Activated naive CD4-positive, alpha-beta T cell treated with anti-CD3 and anti-CD28 coated beads, Interleukin-2, amount 50 U/mL, for 72 hours (primary cell): ENCODE measurements at regions not wholly inside any gene's neighbourhood (a gene's known extent, or its start where the extent isn't known, plus 50 kb on each side); places are given as distances from the start of the nearest gene placed in this dataset.

ENCODE experiments used
- ATAC-seq, 2 donors: fragments of 150-1000 bp; cut with Tn5 transposase; 2 replicates each; pipeline ENCODE4 v1.10.0; 2021; ENCODE audit warnings: mild to moderate bottlenecking in 2 of 2, moderate library complexity in 2 of 2
- DNase-seq, 2 donors: peaks; one replicate each; pipeline ENCODE4 v3.0.0; 2021 to 2022; ENCODE audit warnings: low spot score in 2 of 2
- H3K27ac Mint-ChIP-seq, 2 donors: one replicate each; pipeline ENCODE4 v1.8.0; 2022; ENCODE audit warnings: mild to moderate bottlenecking in 2 of 2, mixed read lengths in 2 of 2
- H3K36me3 Mint-ChIP-seq, 2 donors: one replicate each; pipeline ENCODE4 v1.8.0; 2022; ENCODE audit warnings: mixed read lengths in 2 of 2
- H3K9me3 Mint-ChIP-seq, 2 donors: one replicate each; pipeline ENCODE4 v1.8.0; 2022; ENCODE audit warnings: mixed read lengths in 2 of 2

- Mint-ChIP-seq H3K27ac (no peak overlapping the region), H3K36me3 (no peaks in the 10 kb centered on the region), H3K9me3 (peaks cover 4 to 7% of the 10 kb centered on the region in 2 donors)
- DNase-seq (no peak), ATAC-seq (no peak)
Measured at GRCh38 chr4:53682908-53683307, 91.6 kb upstream of the LNX1 start.

- H3K36me3 Mint-ChIP-seq: no peaks in the 10 kb centered on the region
- no peak overlapping the region for H3K27ac Mint-ChIP-seq
- ATAC-seq: no peak
- H3K9me3 Mint-ChIP-seq: peaks cover 4 to 8% of the 10 kb centered on the region in 2 donors
- DNase-seq: no peak
Measured at GRCh38 chr4:53682196-53682595, 90.9 kb upstream of the LNX1 start.

DNA sequence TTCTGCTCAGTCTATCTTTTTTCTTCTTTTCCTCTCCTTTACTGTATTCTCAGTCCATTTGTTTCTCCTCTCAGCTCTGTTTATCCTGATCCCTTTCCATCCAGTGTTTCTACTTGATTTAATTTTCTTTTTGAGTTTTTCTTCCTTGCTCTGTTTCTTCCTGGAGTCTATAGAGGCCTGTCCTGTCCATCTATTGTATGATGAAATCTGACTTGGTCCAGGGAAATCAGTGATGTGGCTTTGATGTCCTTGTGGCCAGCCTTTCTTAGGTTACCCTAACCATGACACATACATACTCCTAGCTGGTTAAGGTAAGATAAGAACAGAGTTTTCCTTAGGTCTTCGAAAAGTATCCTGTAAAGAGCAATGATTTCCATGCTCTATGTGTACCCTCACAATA lies 89.3 kb upstream of the LNX1 start:
- no peak for ATAC-seq
- Mint-ChIP-seq H3K9me3 (peaks cover 4 to 8% of the 10 kb centered on the region in 2 donors), H3K27ac (peak overlapping the region in 1 of 2 donors; percentile 17), H3K36me3 (no peaks in the 10 kb centered on the region)
- DNase-seq: no peak

DNA sequence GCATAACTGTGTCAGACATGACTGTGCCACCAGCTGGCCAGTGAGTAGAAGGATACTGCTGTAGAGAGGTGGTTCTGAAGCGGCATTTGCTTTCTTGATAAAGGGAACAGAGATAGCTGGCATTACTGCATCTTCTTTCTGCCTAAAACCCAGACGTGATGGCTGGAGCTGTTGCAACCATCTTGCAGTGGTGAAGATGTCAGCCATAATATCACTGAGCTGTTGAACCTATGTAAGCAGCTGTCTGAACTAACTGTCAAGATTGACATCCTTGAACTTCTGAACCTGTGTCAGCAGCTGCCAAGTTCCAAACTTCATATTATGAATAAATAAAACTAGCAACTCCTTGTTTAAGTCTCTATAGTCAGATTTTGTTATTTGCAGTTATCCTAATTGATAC lies 88.9 kb upstream of the LNX1 start:
- ATAC-seq (no peak), DNase-seq (no peak)
- Mint-ChIP-seq H3K27ac (peak overlapping the region in 1 of 2 donors; percentile 17), H3K9me3 (peaks cover 4 to 8% of the 10 kb centered on the region in 2 donors), H3K36me3 (no peaks in the 10 kb centered on the region)

GRCh38 chr4:53676402-53676871 lies 85.2 kb upstream of the LNX1 start:
- no peak for ATAC-seq
- peaks cover 4 to 8% of the 10 kb centered on the region in 2 donors for H3K9me3 Mint-ChIP-seq

GRCh38 chr4:53674903-53675302 lies 83.6 kb upstream of the LNX1 start:
- Mint-ChIP-seq H3K27ac (no peak overlapping the region), H3K9me3 (peaks cover 3 to 8% of the 10 kb centered on the region in 2 donors), H3K36me3 (peaks cover 0 to 4% of the 10 kb centered on the region in 2 donors)
- ATAC-seq: no peak
- no peak for DNase-seq

More at GRCh38 chr4:53676402-53676871, 85.2 kb upstream of the LNX1 start:
- Mint-ChIP-seq H3K36me3 (no peaks in the 10 kb centered on the region), H3K27ac (no peak overlapping the region)
- DNase-seq: no peak

GRCh38 chr4:53672873-53673272 lies 81.6 kb upstream of the LNX1 start:
- peaks cover 10 to 12% of the 10 kb centered on the region in 2 donors for H3K9me3 Mint-ChIP-seq
- no peak overlapping the region for H3K27ac Mint-ChIP-seq
- ATAC-seq (no peak), DNase-seq (no peak)
- H3K36me3 Mint-ChIP-seq: peaks cover 0 to 12% of the 10 kb centered on the region in 2 donors

DNA sequence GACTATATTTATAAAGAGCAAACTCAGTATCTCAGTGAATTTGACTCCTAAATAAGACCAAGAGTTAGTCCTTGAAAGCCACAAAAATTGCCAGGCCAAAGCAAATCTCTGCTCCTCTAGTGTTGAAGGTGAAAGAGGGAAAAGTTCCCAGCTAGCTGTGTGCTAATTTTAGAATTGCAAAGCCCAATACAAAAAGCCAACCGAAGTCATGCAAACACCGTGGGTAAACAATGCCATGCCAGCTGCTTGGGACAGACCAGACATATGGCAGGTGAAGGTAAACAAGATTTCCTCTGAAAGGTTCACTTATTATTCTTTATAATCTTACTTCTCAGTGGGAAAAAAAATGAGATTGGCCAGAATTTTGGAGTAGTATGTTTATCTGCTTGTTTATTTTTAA lies 80.5 kb upstream of the LNX1 start:
- peaks cover 0 to 14% of the 10 kb centered on the region in 2 donors for H3K36me3 Mint-ChIP-seq
- no peak overlapping the region for H3K27ac Mint-ChIP-seq
- H3K9me3 Mint-ChIP-seq: peaks cover 10 to 15% of the 10 kb centered on the region in 2 donors
- no peak for DNase-seq
- no peak for ATAC-seq

DNA sequence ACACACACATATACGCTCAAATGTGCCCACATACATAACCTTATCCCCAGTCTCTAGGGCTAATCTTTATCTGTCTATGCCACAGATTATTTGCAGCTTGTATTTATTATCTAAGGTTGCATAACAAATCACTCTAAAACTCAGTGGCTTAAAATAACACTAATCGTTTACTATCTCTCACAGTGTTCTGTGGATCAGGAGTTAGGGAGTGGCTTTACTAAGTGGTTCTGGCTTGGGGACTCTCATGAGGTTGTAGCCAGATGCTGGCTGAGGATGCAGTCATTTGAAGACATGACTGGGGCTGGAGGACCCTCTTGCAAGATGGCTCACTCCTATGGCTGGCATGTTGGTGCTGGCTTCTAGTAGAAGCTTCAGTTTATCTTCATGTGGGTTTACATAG lies 68.5 kb upstream of the LNX1 start:
- no peaks in the 10 kb centered on the region for H3K36me3 Mint-ChIP-seq
- no peak for DNase-seq
- no peak for ATAC-seq
- H3K9me3 Mint-ChIP-seq: peaks cover 0 to 3% of the 10 kb centered on the region in 2 donors
- H3K27ac Mint-ChIP-seq: no peak overlapping the region

DNA sequence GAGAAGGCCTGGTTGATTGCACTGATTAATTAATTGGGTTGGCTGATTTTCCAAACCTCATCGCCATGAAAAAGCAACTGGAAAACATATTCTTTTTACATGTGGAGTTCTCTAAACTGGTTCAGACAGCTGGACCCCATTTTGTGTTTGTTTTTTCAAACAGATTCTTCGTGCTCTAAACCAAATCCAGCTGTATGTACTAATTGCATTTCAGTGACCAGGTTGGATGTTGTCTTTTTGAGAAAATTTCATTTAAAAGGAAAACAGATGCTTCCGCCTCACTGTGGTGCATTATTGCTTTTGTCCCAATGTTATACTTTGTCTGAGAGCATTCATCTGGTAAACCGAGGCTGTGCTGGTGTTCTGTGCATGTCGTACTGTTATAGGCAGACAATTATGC lies 67.8 kb upstream of the LNX1 start:
- Mint-ChIP-seq H3K36me3 (no peaks in the 10 kb centered on the region), H3K9me3 (peaks cover 0 to 3% of the 10 kb centered on the region in 2 donors), H3K27ac (no peak overlapping the region)
- ATAC-seq (no peak), DNase-seq (no peak)

DNA sequence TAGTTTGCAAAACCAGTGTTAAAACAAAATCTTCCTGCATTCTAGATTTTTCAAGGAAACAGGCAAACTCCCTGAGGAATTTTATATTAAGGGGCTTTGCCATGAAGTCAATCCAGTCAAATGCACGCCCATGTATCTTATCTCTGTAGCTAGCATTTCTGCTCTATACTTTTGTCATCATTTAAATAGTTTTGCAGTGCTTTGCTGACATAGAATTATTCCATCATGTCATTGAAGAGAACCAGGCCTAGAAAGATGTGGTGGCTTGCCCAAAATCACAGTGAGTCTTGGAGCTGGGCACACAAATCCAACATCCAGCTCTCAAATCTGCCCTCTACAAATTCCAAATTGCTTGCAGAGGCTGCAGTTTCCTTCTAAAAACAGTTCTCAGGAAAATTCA lies 66.7 kb upstream of the LNX1 start:
- H3K9me3 Mint-ChIP-seq: peaks cover 0 to 3% of the 10 kb centered on the region in 2 donors
- H3K27ac Mint-ChIP-seq: no peak overlapping the region
- DNase-seq (no peak), ATAC-seq (no peak)
- no peaks in the 10 kb centered on the region for H3K36me3 Mint-ChIP-seq

DNA sequence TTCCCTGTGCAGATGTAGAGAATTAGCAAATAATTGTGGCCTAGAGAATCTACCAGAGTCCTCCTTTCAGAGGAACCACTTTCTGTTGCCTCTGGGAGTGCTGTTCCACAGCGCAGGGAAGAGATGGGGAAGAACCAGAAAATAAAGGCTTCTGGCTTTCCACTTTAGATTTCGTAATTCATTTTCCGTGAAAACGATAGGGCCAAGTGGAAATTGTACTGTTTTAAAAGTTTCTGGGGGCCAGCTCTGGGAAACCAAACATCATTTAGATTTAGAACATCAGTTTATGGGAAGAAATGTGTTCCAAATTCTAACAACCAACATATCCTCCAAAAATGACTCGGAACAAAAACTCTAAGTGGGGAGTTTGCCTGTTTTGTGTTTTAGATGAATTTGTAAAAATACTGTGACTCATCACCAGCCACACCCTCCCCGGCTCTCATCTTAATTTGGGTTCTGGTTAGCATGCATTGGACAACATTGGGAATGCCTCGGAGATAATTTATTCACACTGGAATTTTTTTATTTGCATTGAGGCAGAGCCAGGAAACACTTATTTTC lies 65.2 kb upstream of the LNX1 start:
- Mint-ChIP-seq H3K9me3 (peaks cover 0 to 3% of the 10 kb centered on the region in 2 donors), H3K36me3 (no peaks in the 10 kb centered on the region), H3K27ac (no peak overlapping the region)
- ATAC-seq (no peak), DNase-seq (no peak)

- ATAC-seq (peak in 1 of 2 donors; percentile 61), DNase-seq (no peak)
- no peaks in the 10 kb centered on the region for H3K36me3 Mint-ChIP-seq
- H3K27ac Mint-ChIP-seq: no peak overlapping the region
- peaks cover 0 to 3% of the 10 kb centered on the region in 2 donors for H3K9me3 Mint-ChIP-seq
Measured at GRCh38 chr4:53654300-53654758, 63.0 kb upstream of the LNX1 start.

DNA sequence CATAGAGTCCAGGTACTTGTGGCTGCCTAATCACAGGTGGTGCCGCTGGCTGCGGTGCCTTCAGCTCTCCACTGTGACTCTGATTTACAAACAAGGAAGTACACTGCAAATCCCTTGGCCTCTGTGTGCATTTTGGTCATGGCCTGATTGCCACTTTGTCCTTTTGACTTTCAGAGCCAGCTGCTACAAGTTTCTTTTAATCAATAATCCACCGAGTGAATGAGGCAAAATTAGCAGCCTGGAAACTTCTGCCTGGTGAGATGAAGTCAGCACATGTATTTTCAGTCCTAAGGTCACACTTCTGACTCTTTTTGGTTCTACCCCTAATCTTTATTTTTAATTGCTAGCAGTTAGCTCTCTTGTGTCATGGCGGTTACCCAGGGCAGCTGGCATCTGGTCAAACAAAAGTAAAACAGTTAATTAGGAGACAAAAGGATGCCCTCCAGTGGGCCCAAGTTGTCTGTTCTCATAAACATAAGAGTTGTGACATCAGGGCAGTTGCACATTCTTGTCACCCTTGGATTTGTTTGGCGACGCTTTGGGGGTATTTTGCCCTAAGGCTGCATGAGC lies 62.3 kb upstream of the LNX1 start:
- Mint-ChIP-seq H3K27ac (no peak overlapping the region), H3K36me3 (no peaks in the 10 kb centered on the region), H3K9me3 (peaks cover 0 to 3% of the 10 kb centered on the region in 2 donors)
- no peak for ATAC-seq
- no peak for DNase-seq

DNA sequence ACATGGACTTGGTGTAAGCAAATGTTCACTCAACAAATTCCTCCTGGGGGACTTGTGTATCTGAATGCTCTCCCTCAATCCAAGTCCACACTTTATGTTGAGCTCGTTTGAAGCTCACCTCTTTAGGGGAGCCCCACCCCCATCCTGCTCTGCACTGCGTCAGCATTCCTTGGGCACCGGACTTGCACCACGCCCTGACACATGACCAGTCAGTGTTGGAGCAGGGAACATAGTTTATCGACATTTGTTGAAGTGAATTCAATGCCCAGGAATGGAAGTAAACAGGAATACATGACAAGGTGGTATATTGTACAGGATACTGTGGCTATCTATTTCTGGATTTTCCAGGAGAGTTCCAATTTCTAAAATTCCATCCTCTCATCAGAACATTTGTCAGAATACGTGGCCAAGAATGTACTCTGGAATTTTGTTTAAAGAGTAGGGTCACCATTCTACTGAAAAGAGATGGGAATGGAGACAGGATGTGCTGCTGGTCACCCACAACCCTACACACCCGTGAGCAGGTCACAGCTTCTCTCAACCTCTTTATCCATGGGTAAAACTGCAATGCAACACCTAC lies 60.0 kb upstream of the LNX1 start:
- no peak for DNase-seq
- ATAC-seq: no peak
- Mint-ChIP-seq H3K27ac (no peak overlapping the region), H3K9me3 (peaks cover 0 to 3% of the 10 kb centered on the region in 2 donors), H3K36me3 (no peaks in the 10 kb centered on the region)

- Mint-ChIP-seq H3K36me3 (no peaks in the 10 kb centered on the region), H3K27ac (no peak overlapping the region), H3K9me3 (no peaks in the 10 kb centered on the region)
- ATAC-seq (no peak), DNase-seq (no peak)
Measured at GRCh38 chr4:53649357-53649756, 58.1 kb upstream of the LNX1 start.

- no peak for DNase-seq
- Mint-ChIP-seq H3K27ac (no peak overlapping the region), H3K9me3 (no peaks in the 10 kb centered on the region), H3K36me3 (no peaks in the 10 kb centered on the region)
- ATAC-seq: no peak
Measured at GRCh38 chr4:53647547-53647946, 56.3 kb upstream of the LNX1 start.

GRCh38 chr4:53646795-53647194 lies 55.5 kb upstream of the LNX1 start:
- no peaks in the 10 kb centered on the region for H3K9me3 Mint-ChIP-seq

More at GRCh38 chr4:53646795-53647194, 55.5 kb upstream of the LNX1 start:
- ATAC-seq: no peak
- DNase-seq: no peak
- no peak overlapping the region for H3K27ac Mint-ChIP-seq
- H3K36me3 Mint-ChIP-seq: no peaks in the 10 kb centered on the region
